ENCODE measurements at regions not wholly inside any gene's neighbourhood (a gene's known extent, or its start where the extent isn't known, plus 50 kb on each side); places are given as distances from the start of the nearest gene placed in this dataset.

- TF ChIP-seq CTCF (IDR thresholded peaks at IDR 0.05; ENCODE audit: low read depth, low read length): no peak
- no peaks in the 10 kb centered on the region for H3K36me3 ChIP-seq
- no peaks in the 10 kb centered on the region for H3K4me1 ChIP-seq
- H3K27me3 ChIP-seq: no peaks in the 10 kb centered on the region
- no peaks in the 10 kb centered on the region for H3K9me3 ChIP-seq
- H3K4me3 ChIP-seq (ENCODE audit: low read depth, low read length): no peak overlapping the region
- no peak for DNase-seq
Measured at GRCh38 chr4:34245276-34245675, 1999.0 kb downstream of the ARAP2 start.

GRCh38 chr4:34250562-34250961, 1993.8 kb downstream of the ARAP2 start:
- no peaks in the 10 kb centered on the region for H3K4me1 ChIP-seq
- no peak for DNase-seq
- no peaks in the 10 kb centered on the region for H3K36me3 ChIP-seq
- no peak overlapping the region for H3K4me3 ChIP-seq (ENCODE audit: low read depth, low read length)
- no peak for TF ChIP-seq CTCF (IDR thresholded peaks at IDR 0.05; ENCODE audit: low read depth, low read length)
- no peaks in the 10 kb centered on the region for H3K27me3 ChIP-seq
- no peaks in the 10 kb centered on the region for H3K9me3 ChIP-seq

GRCh38 chr4:34253239-34253638, 1991.1 kb downstream of the ARAP2 start:
- Histone ChIP-seq H3K9me3 (no peaks in the 10 kb centered on the region), H3K27me3 (no peaks in the 10 kb centered on the region), H3K36me3 (no peaks in the 10 kb centered on the region), H3K4me3 (ENCODE audit: low read depth, low read length) (no peak overlapping the region), H3K4me1 (no peaks in the 10 kb centered on the region)
- no peak for TF ChIP-seq CTCF (IDR thresholded peaks at IDR 0.05; ENCODE audit: low read depth, low read length)
- no peak for DNase-seq

- Histone ChIP-seq H3K36me3 (no peaks in the 10 kb centered on the region), H3K4me3 (ENCODE audit: low read depth, low read length) (no peak overlapping the region), H3K9me3 (no peaks in the 10 kb centered on the region), H3K27me3 (no peaks in the 10 kb centered on the region), H3K4me1 (no peaks in the 10 kb centered on the region)
- no peak for DNase-seq
- TF ChIP-seq CTCF (IDR thresholded peaks at IDR 0.05; ENCODE audit: low read depth, low read length): no peak
Measured at GRCh38 chr4:34258176-34258575, 1986.1 kb downstream of the ARAP2 start.

- no peak for DNase-seq
- Histone ChIP-seq H3K36me3 (no peaks in the 10 kb centered on the region), H3K9me3 (no peaks in the 10 kb centered on the region), H3K4me3 (ENCODE audit: low read depth, low read length) (no peak overlapping the region), H3K27me3 (no peaks in the 10 kb centered on the region), H3K4me1 (no peaks in the 10 kb centered on the region)
- TF ChIP-seq CTCF (IDR thresholded peaks at IDR 0.05; ENCODE audit: low read depth, low read length): no peak
Measured at GRCh38 chr4:34261799-34262314, 1982.5 kb downstream of the ARAP2 start.

GRCh38 chr4:34269613-34270012, 1974.7 kb downstream of the ARAP2 start:
- H3K36me3 ChIP-seq: no peaks in the 10 kb centered on the region
- no peaks in the 10 kb centered on the region for H3K4me1 ChIP-seq
- no peak for TF ChIP-seq CTCF (IDR thresholded peaks at IDR 0.05; ENCODE audit: low read depth, low read length)
- no peaks in the 10 kb centered on the region for H3K9me3 ChIP-seq
- no peak for DNase-seq
- no peaks in the 10 kb centered on the region for H3K27me3 ChIP-seq
- no peak overlapping the region for H3K4me3 ChIP-seq (ENCODE audit: low read depth, low read length)

Measured in BE2C (cell line).